ENCODE measurements at regions not wholly inside any gene's neighbourhood (a gene's known extent, or its start where the extent isn't known, plus 50 kb on each side); places are given as distances from the start of the nearest gene placed in this dataset.

GRCh38 chrY:13592450-13592849, 111.2 kb upstream of the TMSB4Y start:
- no peak for TF ChIP-seq EZH2 (IDR thresholded peaks at IDR 0.05; ENCODE audit: borderline replicate concordance, insufficient read depth, low read length, poor library complexity, severe bottlenecking)
- no peak for TF ChIP-seq CTCF (IDR thresholded peaks at IDR 0.05; ENCODE audit: poor library complexity, severe bottlenecking)
- TF ChIP-seq REST (IDR thresholded peaks at IDR 0.05; ENCODE audit: borderline replicate concordance): no peak
- TF ChIP-seq RAD21 (conservative IDR thresholded peaks at IDR 0.05): no peak
- TF ChIP-seq POLR2AphosphoS5 (IDR thresholded peaks at IDR 0.05): peak; percentile 31
- no peak for TF ChIP-seq TAF1 (IDR thresholded peaks at IDR 0.05; ENCODE audit: low read depth)
- no peak for TF ChIP-seq MXI1 (conservative IDR thresholded peaks at IDR 0.05; ENCODE audit: poor library complexity, severe bottlenecking)
- no peak for TF ChIP-seq EP300 (conservative IDR thresholded peaks at IDR 0.05; ENCODE audit: poor library complexity, severe bottlenecking)
